K562 (cell line): ENCODE measurements at regions not wholly inside any gene's neighbourhood (a gene's known extent, or its start where the extent isn't known, plus 50 kb on each side); places are given as distances from the start of the nearest gene placed in this dataset.

ENCODE experiments used
- ATAC-seq: fragments of 200-7000 bp; cut with Tn5 transposase; 3 replicates; pipeline ENCODE4 v1.9.1; 2020; ENCODE audit warnings: moderate library complexity
- BruUV-seq: library from RNA; stranded (reverse); fragments of 400-500 nt; replicated peaks from 2 replicates; lab custom pipeline; 2021; lab: Mats Ljungman, UMichigan
- CTCF ChIA-PET: fragments of 300-600 bp; formaldehyde crosslinking; extraction: SDS; loops from one replicate; lab custom pipeline; 2021; ENCODE audit warnings: low intra/inter-chr PET ratio; lab: Yijun Ruan, JAX
- POLR2A ChIA-PET: fragments of 300-600, 350-650 bp; sonication (Branson Sonifier 250); formaldehyde crosslinking; extraction: SDS; loops from one replicate; lab custom pipeline; 2021; ENCODE audit warnings: antibody characterized with exemption, inconsistent platforms; lab: Yijun Ruan, JAX
- DNase-seq, 4 experiments: peaks; one replicate each; pipeline versions ENCODE4 v3.0.0 to v3.0.0-alpha.2; 2011 to 2018; ENCODE audit warnings: low spot score in 3 of 4, mixed read lengths in 3 of 4; ENCODE audit errors: extremely low read depth in 1 of 4
- FAIRE-seq: peaks from 2 replicates; lab custom pipeline; 2011; peaks lifted over from hg19 to GRCh38; lab: Jason Lieb, UNC
- H2AFZ ChIP-seq: 2 replicates; pipeline ENCODE4 v1.6.0; 2011; ENCODE audit warnings: low read depth, low read length, control low read depth, inconsistent platforms
- H3K27ac ChIP-seq: fragments of 200-600 bp; 3 replicates; pipeline ENCODE4 v1.8.0; 2011; ENCODE audit warnings: low read depth, mild to moderate bottlenecking, control low read depth, inconsistent platforms, low read length, moderate library complexity, mixed read lengths; ENCODE audit errors: extremely low read depth
- H3K27me3 ChIP-seq, 2 experiments: fragments of 300-600 bp in 1 of 2; 2 replicates in 1 of 2; 3 replicates in 1 of 2; pipeline versions ENCODE4 v1.6.0 to v1.8.0; 2011; ENCODE audit warnings: inconsistent platforms in 2 of 2, low read length in 2 of 2, mild to moderate bottlenecking in 1 of 2, mixed read lengths in 1 of 2, moderate library complexity in 1 of 2; ENCODE audit not compliant: control insufficient read depth in 2 of 2, insufficient read depth in 2 of 2
- H3K36me3 ChIP-seq: fragments of 300-600 bp; 3 replicates; pipeline ENCODE4 v1.8.0; 2011; ENCODE audit warnings: mild to moderate bottlenecking, low read length, inconsistent platforms; ENCODE audit not compliant: control insufficient read depth, insufficient read depth
- H3K4me1 ChIP-seq, 2 experiments: fragments of 200-600 bp in 1 of 2; replicated peaks in 1 of 2; 2 replicates in 1 of 2; 3 replicates in 1 of 2; pipeline versions ENCODE4 v1.5.1 to v1.8.0; 2011; ENCODE audit warnings: inconsistent platforms in 2 of 2, low read length in 2 of 2, mild to moderate bottlenecking in 1 of 2, mixed read lengths in 1 of 2, moderate library complexity in 1 of 2; ENCODE audit not compliant: control insufficient read depth in 2 of 2, insufficient read depth in 2 of 2
- H3K4me2 ChIP-seq: 2 replicates; pipeline ENCODE4 v1.6.1; 2011; ENCODE audit warnings: low read length, control low read depth, inconsistent platforms, mixed read lengths; ENCODE audit not compliant: insufficient read depth
- H3K4me3 ChIP-seq: fragments of 200-600 bp; sonication (generic), shearing (Covaris generic); 2 replicates; pipeline ENCODE4 v1.5.1; 2016; ENCODE audit warnings: control low read depth, inconsistent platforms
- H3K79me2 ChIP-seq: fragments of 200-600 bp; 3 replicates; pipeline ENCODE4 v1.8.0; 2011; ENCODE audit warnings: low read length, inconsistent platforms; ENCODE audit not compliant: control insufficient read depth, insufficient read depth
- H3K9ac ChIP-seq, 2 experiments: 2 replicates each; pipeline versions ENCODE4 v1.6.0 to v1.6.1; 2011; ENCODE audit warnings: low read depth in 2 of 2, low read length in 2 of 2, control low read depth in 1 of 2, inconsistent platforms in 1 of 2, mild to moderate bottlenecking in 1 of 2, mixed read lengths in 1 of 2; ENCODE audit not compliant: insufficient read depth in 1 of 2
- H3K9me1 ChIP-seq: one replicate; pipeline ENCODE4 v1.6.0; 2011; ENCODE audit warnings: inconsistent platforms, mild to moderate bottlenecking, low read length, moderate library complexity; ENCODE audit not compliant: control insufficient read depth, insufficient read depth
- H3K9me3 ChIP-seq: replicated peaks from 2 replicates; pipeline ENCODE4 v1.5.1; 2011; ENCODE audit warnings: low read depth, low read length, inconsistent platforms; ENCODE audit not compliant: control insufficient read depth, insufficient read depth
- H4K20me1 ChIP-seq: replicated peaks from 2 replicates; pipeline ENCODE4 v1.6.1; 2011; ENCODE audit warnings: low read length, inconsistent platforms, mixed read lengths; ENCODE audit not compliant: control insufficient read depth, insufficient read depth
- FOS ChIP-seq: IDR thresholded peaks from 3 replicates; pipeline ENCODE4 v1.6.1; 2011; ENCODE audit not compliant: insufficient read length; ENCODE audit errors: extremely low read depth
- MEIS2 ChIP-seq: fragments of 450-650 bp; IDR thresholded peaks from 2 replicates; pipeline ENCODE4 v1.6.1; 2014; ENCODE audit warnings: mild to moderate bottlenecking; ENCODE audit not compliant: partially characterized antibody
- NCOR1 ChIP-seq: fragments of 450-650 bp; IDR thresholded peaks from 2 replicates; pipeline ENCODE4 v1.6.1; 2016; ENCODE audit warnings: mild to moderate bottlenecking, moderate library complexity
- NFE2L1 ChIP-seq: fragments of 450-650 bp; IDR thresholded peaks from 2 replicates; pipeline ENCODE4 v1.6.1; 2016; ENCODE audit warnings: missing genetic modification characterization, low read depth, mild to moderate bottlenecking, missing compliant biosample characterization, moderate library complexity, borderline replicate concordance
- RB1 ChIP-seq: fragments of 450-650 bp; IDR thresholded peaks from 2 replicates; pipeline ENCODE4 v1.6.1; 2017; ENCODE audit warnings: low read depth, mild to moderate bottlenecking
- SMARCB1 ChIP-seq: IDR thresholded peaks from 2 replicates; pipeline ENCODE4 v1.6.1; 2011; ENCODE audit warnings: improper control_type of control experiment, low read depth; ENCODE audit not compliant: insufficient read length
- ZC3H11A ChIP-seq: IDR thresholded peaks from 2 replicates; pipeline ENCODE4 v1.6.1; 2012; ENCODE audit warnings: low read depth, low read length, improper control_type of control experiment
- ZNF699 ChIP-seq: fragments of 250-450 bp; sonication (Bioruptor Pico); IDR thresholded peaks from 2 replicates; pipeline ENCODE4 v1.8.0; 2021; ENCODE audit warnings: mild to moderate bottlenecking, moderate library complexity; ENCODE audit not compliant: insufficient replicate concordance
- WGBS: fragments of 100-300 bp; shearing (Covaris generic); methylation state at CpG from one replicate; pipeline ENCODE4 v1.1.6; 2016; ENCODE audit warnings: low coverage, mixed read lengths; ENCODE audit not compliant: insufficient coverage; ENCODE audit errors: missing lambda C conversion rate; 5-methylcytosine and 5-hydroxymethylcytosine counted together
- in situ Hi-C: fragments of 300-500 bp; cut with MboI; formaldehyde crosslinking; loops from 4 replicates; pipeline ENCODE4 v1.15.0; 2018; ENCODE audit warnings: inconsistent platforms, mixed read lengths
- intact Hi-C: fragments of 100-400 bp; cut with micrococcal nuclease; formaldehyde crosslinking; loops from 2 replicates; pipeline ENCODE4 v1.14.2; 2022
- TF ChIP-seq, protein P1 (sequence below): IDR thresholded peaks from 3 replicates; pipeline ENCODE4 v1.6.1; 2011; ENCODE audit warnings: borderline replicate concordance, mild to moderate bottlenecking; ENCODE audit not compliant: insufficient read length, insufficient read depth
- TF ChIP-seq, protein P2 (sequence below): sonication (generic); formaldehyde crosslinking; IDR thresholded peaks from 2 replicates; pipeline ENCODE4 v1.8.0; 2023; ENCODE audit warnings: mild to moderate bottlenecking, missing genetic modification reagents
- TF ChIP-seq, protein P3 (sequence below): fragments of 250-450 bp; sonication (Bioruptor Pico); IDR thresholded peaks from 2 replicates; pipeline ENCODE4 v1.8.0; 2022; ENCODE audit warnings: moderate library complexity, mild to moderate bottlenecking, inconsistent platforms

DNA sequence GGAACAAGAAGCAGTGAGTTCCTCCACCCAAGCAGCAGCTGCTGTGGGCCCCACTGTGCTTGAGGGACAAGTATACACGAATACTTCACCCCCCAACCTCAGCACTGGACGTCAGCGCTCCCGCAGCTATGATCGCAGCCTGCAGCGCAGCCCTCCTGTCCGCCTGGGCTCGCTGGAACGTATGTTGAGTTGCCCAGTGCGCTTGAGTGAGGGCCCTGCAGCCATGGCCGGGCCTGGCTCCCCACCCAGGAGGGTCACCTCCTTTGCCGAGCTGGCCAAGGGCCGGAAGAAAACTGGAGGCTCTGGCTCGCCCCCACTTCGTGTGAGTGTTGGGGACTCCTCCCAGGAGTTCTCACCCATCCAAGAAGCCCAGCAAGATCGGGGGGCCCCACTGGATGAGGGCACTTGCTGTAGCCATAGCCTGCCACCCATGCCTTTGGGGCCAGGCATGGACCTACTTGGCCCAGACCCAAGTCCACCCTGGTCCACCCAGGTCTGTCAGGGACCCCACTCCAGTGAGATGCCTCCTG is 57.1 kb upstream of the TESK1 start (continued):
- no peak for TF ChIP-seq ZNF699 (CRISPR knock-in tag)
- no peak for TF ChIP-seq RB1
- TF ChIP-seq NFE2L1 (tag): no peak
- no peak for TF ChIP-seq SMARCB1
- TF ChIP-seq, protein P1, sequence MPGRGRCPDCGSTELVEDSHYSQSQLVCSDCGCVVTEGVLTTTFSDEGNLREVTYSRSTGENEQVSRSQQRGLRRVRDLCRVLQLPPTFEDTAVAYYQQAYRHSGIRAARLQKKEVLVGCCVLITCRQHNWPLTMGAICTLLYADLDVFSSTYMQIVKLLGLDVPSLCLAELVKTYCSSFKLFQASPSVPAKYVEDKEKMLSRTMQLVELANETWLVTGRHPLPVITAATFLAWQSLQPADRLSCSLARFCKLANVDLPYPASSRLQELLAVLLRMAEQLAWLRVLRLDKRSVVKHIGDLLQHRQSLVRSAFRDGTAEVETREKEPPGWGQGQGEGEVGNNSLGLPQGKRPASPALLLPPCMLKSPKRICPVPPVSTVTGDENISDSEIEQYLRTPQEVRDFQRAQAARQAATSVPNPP: no peak

DNA sequence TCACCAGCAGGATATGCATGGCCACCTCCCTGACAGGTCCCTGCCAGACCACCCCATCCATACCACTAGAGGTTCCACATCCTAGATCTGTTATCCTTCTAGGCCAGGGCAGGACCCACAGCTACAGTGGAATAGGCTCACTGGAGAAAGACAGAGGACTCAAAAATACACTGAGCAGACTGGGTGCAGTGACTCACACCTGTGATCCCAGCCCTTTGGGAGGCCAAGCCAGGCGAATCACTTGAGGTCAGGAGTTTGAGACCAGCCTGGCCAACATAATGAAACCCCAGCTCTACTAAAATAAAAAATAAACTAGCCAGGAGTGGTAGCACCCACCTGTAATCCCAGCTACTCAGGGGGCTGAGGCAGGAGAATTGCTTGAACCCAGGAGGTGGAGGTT is 56.5 kb upstream of the TESK1 start:
- H3K9me3 ChIP-seq: no peaks in the 10 kb centered on the region
- H2AFZ ChIP-seq: no peak overlapping the region
- intact Hi-C loops: no loop called here
- POLR2A ChIA-PET: no interaction called here
- no peaks in the 10 kb centered on the region for H3K79me2 ChIP-seq
- CTCF ChIA-PET: no interaction called here
- H3K9me1 ChIP-seq: no peaks in the 10 kb centered on the region
- WGBS: 100% methylated on average over 1 of the region's 1 CpG
- BruUV-seq: no TSS peak
- in situ Hi-C loops: no loop called here
- FAIRE-seq (no peak), DNase-seq (no peak), ATAC-seq (no peak)
- H3K4me2 ChIP-seq: no peak overlapping the region
- no peaks in the 10 kb centered on the region for H3K27me3 ChIP-seq
- H3K4me1 ChIP-seq: peaks cover 0 to under 1% of the 10 kb centered on the region in 2 experiments; a peak in 1 of 5 replicates
- H3K9ac ChIP-seq: no peak overlapping the region; a peak in 1 of 4 replicates
- H3K36me3 ChIP-seq: peaks cover 5% of the 10 kb centered on the region; the same call in 1 of the 3 replicates
- H3K4me3 ChIP-seq: no peak overlapping the region
- H4K20me1 ChIP-seq: no peaks in the 10 kb centered on the region; the same call in 1 of the 2 replicates
- no peak overlapping the region for H3K27ac ChIP-seq
- TF ChIP-seq NCOR1 (no peak), MEIS2 (no peak), FOS (no peak), ZC3H11A (no peak)
- TF ChIP-seq, protein P2, sequence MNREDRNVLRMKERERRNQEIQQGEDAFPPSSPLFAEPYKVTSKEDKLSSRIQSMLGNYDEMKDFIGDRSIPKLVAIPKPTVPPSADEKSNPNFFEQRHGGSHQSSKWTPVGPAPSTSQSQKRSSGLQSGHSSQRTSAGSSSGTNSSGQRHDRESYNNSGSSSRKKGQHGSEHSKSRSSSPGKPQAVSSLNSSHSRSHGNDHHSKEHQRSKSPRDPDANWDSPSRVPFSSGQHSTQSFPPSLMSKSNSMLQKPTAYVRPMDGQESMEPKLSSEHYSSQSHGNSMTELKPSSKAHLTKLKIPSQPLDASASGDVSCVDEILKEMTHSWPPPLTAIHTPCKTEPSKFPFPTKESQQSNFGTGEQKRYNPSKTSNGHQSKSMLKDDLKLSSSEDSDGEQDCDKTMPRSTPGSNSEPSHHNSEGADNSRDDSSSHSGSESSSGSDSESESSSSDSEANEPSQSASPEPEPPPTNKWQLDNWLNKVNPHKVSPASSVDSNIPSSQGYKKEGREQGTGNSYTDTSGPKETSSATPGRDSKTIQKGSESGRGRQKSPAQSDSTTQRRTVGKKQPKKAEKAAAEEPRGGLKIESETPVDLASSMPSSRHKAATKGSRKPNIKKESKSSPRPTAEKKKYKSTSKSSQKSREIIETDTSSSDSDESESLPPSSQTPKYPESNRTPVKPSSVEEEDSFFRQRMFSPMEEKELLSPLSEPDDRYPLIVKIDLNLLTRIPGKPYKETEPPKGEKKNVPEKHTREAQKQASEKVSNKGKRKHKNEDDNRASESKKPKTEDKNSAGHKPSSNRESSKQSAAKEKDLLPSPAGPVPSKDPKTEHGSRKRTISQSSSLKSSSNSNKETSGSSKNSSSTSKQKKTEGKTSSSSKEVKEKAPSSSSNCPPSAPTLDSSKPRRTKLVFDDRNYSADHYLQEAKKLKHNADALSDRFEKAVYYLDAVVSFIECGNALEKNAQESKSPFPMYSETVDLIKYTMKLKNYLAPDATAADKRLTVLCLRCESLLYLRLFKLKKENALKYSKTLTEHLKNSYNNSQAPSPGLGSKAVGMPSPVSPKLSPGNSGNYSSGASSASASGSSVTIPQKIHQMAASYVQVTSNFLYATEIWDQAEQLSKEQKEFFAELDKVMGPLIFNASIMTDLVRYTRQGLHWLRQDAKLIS (CRISPR knock-in tag): no peak
- TF ChIP-seq, protein P3, sequence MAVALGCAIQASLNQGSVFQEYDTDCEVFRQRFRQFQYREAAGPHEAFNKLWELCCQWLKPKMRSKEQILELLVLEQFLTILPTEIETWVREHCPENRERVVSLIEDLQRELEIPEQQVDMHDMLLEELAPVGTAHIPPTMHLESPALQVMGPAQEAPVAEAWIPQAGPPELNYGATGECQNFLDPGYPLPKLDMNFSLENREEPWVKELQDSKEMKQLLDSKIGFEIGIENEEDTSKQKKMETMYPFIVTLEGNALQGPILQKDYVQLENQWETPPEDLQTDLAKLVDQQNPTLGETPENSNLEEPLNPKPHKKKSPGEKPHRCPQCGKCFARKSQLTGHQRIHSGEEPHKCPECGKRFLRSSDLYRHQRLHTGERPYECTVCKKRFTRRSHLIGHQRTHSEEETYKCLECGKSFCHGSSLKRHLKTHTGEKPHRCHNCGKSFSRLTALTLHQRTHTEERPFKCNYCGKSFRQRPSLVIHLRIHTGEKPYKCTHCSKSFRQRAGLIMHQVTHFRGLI (CRISPR knock-in tag): no peak
